ENCODE measurements at regions not wholly inside any gene's neighbourhood (a gene's known extent, or its start where the extent isn't known, plus 50 kb on each side); places are given as distances from the start of the nearest gene placed in this dataset.

- intact Hi-C loops (cut with DNase I): no loop called here
- no peak for DNase-seq
Measured at GRCh38 chr14:22089940-22090339, 416.3 kb upstream of the OR4E1 start.

- intact Hi-C loops (cut with DNase I): no loop called here
- DNase-seq: no peak
Measured at GRCh38 chr14:22088614-22089342, 415.2 kb upstream of the OR4E1 start.

GRCh38 chr14:22086131-22086530, 412.5 kb upstream of the OR4E1 start:
- intact Hi-C loops (cut with DNase I): no loop called here
- DNase-seq: no peak

- intact Hi-C loops (cut with DNase I): no loop called here
- DNase-seq: peak in 11 of 42 donors; percentile 13 to 66 (median 26)
Measured at GRCh38 chr14:22084393-22085281, 411.0 kb upstream of the OR4E1 start.

- no peak for DNase-seq
- intact Hi-C loops (cut with DNase I): no loop called here
Measured at GRCh38 chr14:22081337-22081736, 407.7 kb upstream of the OR4E1 start.

- intact Hi-C loops (cut with DNase I): no loop called here
- no peak for DNase-seq
Measured at GRCh38 chr14:22079766-22080165, 406.1 kb upstream of the OR4E1 start.

- no peak for DNase-seq
- intact Hi-C loops (cut with DNase I): no loop called here
Measured at GRCh38 chr14:22073801-22074200, 400.2 kb upstream of the OR4E1 start.

- intact Hi-C loops (cut with DNase I): no loop called here
- no peak for DNase-seq
Measured at GRCh38 chr14:22071006-22071405, 397.4 kb upstream of the OR4E1 start.

GRCh38 chr14:22070119-22070982, 396.7 kb upstream of the OR4E1 start:
- intact Hi-C loops (cut with DNase I): no loop called here
- DNase-seq: no peak

- no peak for DNase-seq
- intact Hi-C loops (cut with DNase I): no loop called here
Measured at GRCh38 chr14:22065347-22065746, 391.7 kb upstream of the OR4E1 start.

GRCh38 chr14:22059201-22059600, 385.6 kb upstream of the OR4E1 start:
- no peak for DNase-seq
- intact Hi-C loops (cut with DNase I): no loop called here

GRCh38 chr14:22052795-22053194, 379.2 kb upstream of the OR4E1 start:
- no peak for DNase-seq

GRCh38 chr14:22047115-22047514, 373.5 kb upstream of the OR4E1 start:
- intact Hi-C loops (cut with DNase I): no loop called here
- peak in 16 of 42 donors; percentile 8 to 62 (median 26) for DNase-seq

More at GRCh38 chr14:22052795-22053194, 379.2 kb upstream of the OR4E1 start:
- intact Hi-C loops (cut with DNase I): no loop called here

- no peak for DNase-seq
- intact Hi-C loops (cut with DNase I): no loop called here
Measured at GRCh38 chr14:22046063-22046462, 372.4 kb upstream of the OR4E1 start.

GRCh38 chr14:22044193-22044592, 370.6 kb upstream of the OR4E1 start:
- intact Hi-C loops (cut with DNase I): no loop called here
- DNase-seq: no peak

GRCh38 chr14:22040781-22041125, 367.1 kb upstream of the OR4E1 start:
- intact Hi-C loops (cut with DNase I): no loop called here
- no peak for DNase-seq

- peak in 4 of 42 donors; percentile 9 to 36 (median 13) for DNase-seq
- intact Hi-C loops (cut with DNase I): no loop called here
Measured at GRCh38 chr14:22039938-22040780, 366.5 kb upstream of the OR4E1 start.

- DNase-seq: no peak
- intact Hi-C loops (cut with DNase I): no loop called here
Measured at GRCh38 chr14:22036541-22037239, 363.1 kb upstream of the OR4E1 start.

All from head of caudate nucleus (tissue), 42 donors.